Thoracic aorta (tissue), 2 donors: ENCODE measurements at regions not wholly inside any gene's neighbourhood (a gene's known extent, or its start where the extent isn't known, plus 50 kb on each side); places are given as distances from the start of the nearest gene placed in this dataset.
"Not testable (repeated sequence)": the region's sequence is repeated elsewhere in the genome, so short reads cannot be mapped to it uniquely, and the experiment has no call there.

Experiments used
- ATAC-seq: fragments of 150-250 bp; one replicate; pipeline ENCODE4 v1.8.0; 2017; ENCODE audit warnings: low read depth; ENCODE audit not compliant: insufficient number of reproducible peaks, low FRiP score
- DNase-seq: peaks from one replicate; pipeline ENCODE4 v3.0.0-alpha.2; 2020; ENCODE audit warnings: low spot score
- H3K27ac ChIP-seq, 2 donors: fragments of 200-600 bp; sonication (generic); 1 replicate in 1 of 2; 2 replicates in 1 of 2; pipeline ENCODE4 v1.5.1; 2016; ENCODE audit warnings: mild to moderate bottlenecking in 2 of 2, moderate library complexity in 2 of 2
- H3K27me3 ChIP-seq: fragments of 200-600 bp; sonication (generic); replicated peaks from 2 replicates; pipeline ENCODE4 v1.6.0; 2016; ENCODE audit warnings: mild to moderate bottlenecking; ENCODE audit not compliant: insufficient read depth
- H3K36me3 ChIP-seq: fragments of 200-600 bp; sonication (generic); one replicate; pipeline ENCODE4 v1.5.1; 2016
- H3K4me1 ChIP-seq, 2 donors: fragments of 200-600 bp; sonication (generic); 1 replicate in 1 of 2; 2 replicates in 1 of 2; pipeline versions ENCODE4 v1.5.1 to v1.6.0; 2016; ENCODE audit warnings: low read depth in 2 of 2, mild to moderate bottlenecking in 1 of 2; ENCODE audit not compliant: control insufficient read depth in 1 of 2
- H3K4me3 ChIP-seq: fragments of 200-600 bp; sonication (generic); 2 replicates; pipeline ENCODE4 v1.5.1; 2016; ENCODE audit warnings: mild to moderate bottlenecking
- H3K9me3 ChIP-seq: fragments of 200-600 bp; sonication (generic); 2 replicates; pipeline ENCODE4 v1.5.1; 2016
- CTCF ChIP-seq: fragments of 200-600 bp; sonication (generic); IDR thresholded peaks from one replicate; pipeline ENCODE4 v1.5.1; 2019; ENCODE audit warnings: antibody characterized with exemption

GRCh38 chr6:170146640-170147039 lies 144.2 kb downstream of the DLL1 start:
- Histone ChIP-seq H3K27ac (no peak overlapping the region), H3K4me3 (no peak overlapping the region), H3K27me3 (no peaks in the 10 kb centered on the region), H3K36me3 (no peaks in the 10 kb centered on the region), H3K9me3 (no peaks in the 10 kb centered on the region), H3K4me1 (peaks cover 0 to 15% of the 10 kb centered on the region in 2 donors)
- no peak for TF ChIP-seq CTCF
- no peak for DNase-seq
- ATAC-seq, result no peak

DNA sequence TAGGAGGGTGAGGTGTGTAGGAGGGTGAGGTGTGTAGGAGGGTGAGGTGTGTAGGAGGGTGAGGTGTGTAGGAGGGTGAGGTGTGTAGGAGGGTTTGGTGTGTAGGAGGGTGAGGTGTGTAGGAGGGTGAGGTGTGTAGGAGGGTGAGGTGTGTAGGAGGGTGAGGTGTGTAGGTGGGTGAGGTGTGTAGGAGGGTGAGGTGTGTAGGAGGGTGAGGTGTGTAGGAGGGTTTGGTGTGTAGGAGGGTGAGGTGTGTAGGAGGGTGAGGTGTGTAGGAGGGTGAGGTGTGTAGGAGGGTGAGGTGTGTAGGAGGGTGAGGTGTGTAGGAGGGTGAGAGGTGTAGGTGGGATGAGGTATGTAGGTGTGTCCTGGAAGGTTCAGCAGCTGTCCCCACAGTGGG lies 144.7 kb downstream of the DLL1 start:
- not testable (repeated sequence) for H3K27ac ChIP-seq, H3K4me3 ChIP-seq, H3K27me3 ChIP-seq, H3K36me3 ChIP-seq, ATAC-seq, H3K9me3 ChIP-seq, DNase-seq
- H3K4me1 ChIP-seq, result peaks cover 0 to 15% of the 10 kb centered on the region in 2 donors

GRCh38 chr6:170145716-170146115 lies 145.2 kb downstream of the DLL1 start:
- H3K27ac ChIP-seq, ATAC-seq, H3K36me3 ChIP-seq, DNase-seq, H3K4me3 ChIP-seq, H3K9me3 ChIP-seq, H3K27me3 ChIP-seq: not testable (repeated sequence)
- peaks cover 0 to 15% of the 10 kb centered on the region in 2 donors for H3K4me1 ChIP-seq

- Histone ChIP-seq H3K9me3 (no peaks in the 10 kb centered on the region), H3K27ac (no peak overlapping the region), H3K36me3 (no peaks in the 10 kb centered on the region), H3K4me1 (peaks cover 0 to 15% of the 10 kb centered on the region in 2 donors), H3K27me3 (no peaks in the 10 kb centered on the region), H3K4me3 (no peak overlapping the region)
- TF ChIP-seq CTCF, result no peak
- no peak for ATAC-seq
- no peak for DNase-seq
These were observed 145.6 kb downstream of the DLL1 start for GRCh38 chr6:170145272-170145592.

GRCh38 chr6:170144571-170145271 lies 146.2 kb downstream of the DLL1 start:
- ATAC-seq (no peak), DNase-seq (no peak)
- Histone ChIP-seq H3K36me3 (no peaks in the 10 kb centered on the region), H3K9me3 (no peaks in the 10 kb centered on the region), H3K4me1 (peaks cover 0 to 15% of the 10 kb centered on the region in 2 donors), H3K4me3 (no peak overlapping the region), H3K27ac (no peak overlapping the region), H3K27me3 (no peaks in the 10 kb centered on the region)
- TF ChIP-seq CTCF, result no peak

DNA sequence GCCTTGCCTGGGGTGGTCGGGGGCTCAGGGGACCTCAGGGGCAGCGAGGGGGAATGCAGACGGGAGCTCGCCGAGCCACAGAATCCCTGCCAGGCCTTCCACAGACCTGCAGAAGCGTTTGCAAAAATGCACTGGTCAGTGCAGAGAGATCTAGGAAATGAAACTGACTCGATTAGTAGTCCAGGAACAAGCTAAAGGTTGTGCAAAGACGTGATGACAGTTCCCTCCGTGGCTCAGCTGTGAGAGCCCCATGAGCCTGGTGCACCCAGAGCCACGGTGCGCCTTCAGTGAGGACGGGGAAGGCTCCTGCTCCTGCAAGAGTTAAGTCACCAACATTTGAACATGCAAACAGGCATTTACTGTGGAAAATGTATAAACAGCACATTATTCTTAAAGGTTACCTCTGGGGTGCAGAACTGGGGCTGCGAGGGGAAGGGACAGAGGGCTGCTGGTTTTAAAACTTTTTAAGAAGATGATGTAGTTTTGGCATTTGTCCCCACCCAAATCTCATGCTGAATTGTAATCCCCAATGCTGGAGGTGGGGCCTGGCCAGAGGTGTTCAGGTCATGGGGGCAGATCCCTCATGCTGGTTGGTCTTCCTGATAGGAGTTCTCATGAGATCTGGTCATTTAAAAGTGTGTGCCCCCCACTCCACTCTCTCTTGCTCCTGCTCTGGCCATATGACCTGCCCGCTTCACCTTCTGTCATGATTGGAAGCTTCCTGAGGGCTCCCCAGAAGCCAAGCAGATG lies 147.3 kb downstream of the DLL1 start:
- DNase-seq (no peak), ATAC-seq (no peak)
- H3K36me3 ChIP-seq, result no peaks in the 10 kb centered on the region
- no peaks in the 10 kb centered on the region for H3K9me3 ChIP-seq
- no peak for TF ChIP-seq CTCF
- no peak overlapping the region for H3K4me3 ChIP-seq
- H3K27me3 ChIP-seq, result no peaks in the 10 kb centered on the region
- H3K4me1 ChIP-seq, result peaks cover 0 to 15% of the 10 kb centered on the region in 2 donors
- H3K27ac ChIP-seq, result no peak overlapping the region
